SK-N-SH (cell line): ENCODE measurements at regions not wholly inside any gene's neighbourhood (a gene's known extent, or its start where the extent isn't known, plus 50 kb on each side); places are given as distances from the start of the nearest gene placed in this dataset.

ENCODE experiments used
- CTCF ChIA-PET: fragments of 300-600, 350-600 bp; formaldehyde crosslinking; extraction: SDS; loops from one replicate; lab custom pipeline; 2021; lab: Yijun Ruan, JAX
- POLR2A ChIA-PET: fragments of 350-600 bp; sonication (Branson Sonifier 250); formaldehyde crosslinking; extraction: SDS; loops from one replicate; lab custom pipeline; 2020; ENCODE audit warnings: antibody characterized with exemption, inconsistent platforms; lab: Yijun Ruan, JAX
- DNase-seq: peaks from one replicate; pipeline ENCODE4 v3.0.0; 2012
- H2AFZ ChIP-seq: fragments of 200-600 bp; sonication (generic); 2 replicates; pipeline ENCODE4 v1.8.1; 2016; ENCODE audit warnings: antibody characterized with exemption, mild to moderate bottlenecking, low read depth
- H3F3A ChIP-seq: fragments of 200-600 bp; sonication (generic); replicated peaks from 2 replicates; pipeline ENCODE3; 2016; ENCODE audit warnings: antibody characterized with exemption, mild to moderate bottlenecking; ENCODE audit not compliant: insufficient read depth
- H3K27ac ChIP-seq, 2 experiments: fragments of 200-500 bp in 1 of 2; fragments of 200-600 bp in 1 of 2; sonication (Bioruptor generic) in 1 of 2; sonication (generic), shearing (Covaris generic) in 1 of 2; 2 replicates each; pipeline versions ENCODE4 v1.5.1 to v1.6.1; 2014 to 2016; ENCODE audit warnings: low read depth in 2 of 2, inconsistent platforms in 1 of 2, low read length in 1 of 2, mild to moderate bottlenecking in 1 of 2, mixed read lengths in 1 of 2
- H3K27me3 ChIP-seq: fragments of 200-600 bp; sonication (generic), shearing (Covaris generic); 2 replicates; pipeline ENCODE4 v1.6.1; 2016; ENCODE audit warnings: mixed run types; ENCODE audit not compliant: insufficient read depth
- H3K36me3 ChIP-seq, 2 experiments: fragments of 200-500 bp in 1 of 2; fragments of 200-600 bp in 1 of 2; sonication (Bioruptor generic) in 1 of 2; sonication (generic) in 1 of 2; replicated peaks in 1 of 2; 2 replicates each; pipeline versions ENCODE3 to v1.5.1; 2014 to 2016; ENCODE audit warnings: low read length in 1 of 2, mild to moderate bottlenecking in 1 of 2; ENCODE audit not compliant: insufficient read depth in 2 of 2, control insufficient read depth in 1 of 2
- H3K4me1 ChIP-seq, 2 experiments: fragments of 200-500 bp in 1 of 2; fragments of 200-600 bp in 1 of 2; sonication (Bioruptor generic) in 1 of 2; sonication (generic), shearing (Covaris generic) in 1 of 2; 2 replicates each; pipeline versions ENCODE4 v1.5.1 to v1.6.1; 2014 to 2016; ENCODE audit warnings: low read depth in 1 of 2, low read length in 1 of 2, mixed run types in 1 of 2; ENCODE audit not compliant: insufficient read depth in 2 of 2, control insufficient read depth in 1 of 2
- H3K4me2 ChIP-seq: fragments of 200-600 bp; sonication (generic), shearing (Covaris generic); 2 replicates; pipeline ENCODE4 v1.6.1; 2017; ENCODE audit warnings: mixed run types
- H3K4me3 ChIP-seq, 2 experiments: fragments of 200-500 bp in 1 of 2; fragments of 200-600 bp in 1 of 2; sonication (Bioruptor generic) in 1 of 2; sonication (generic), shearing (Covaris generic) in 1 of 2; 2 replicates each; pipeline versions ENCODE4 v1.5.1 to v1.8.1; 2014 to 2016; ENCODE audit warnings: low read depth in 2 of 2, inconsistent platforms in 1 of 2, low read length in 1 of 2, mild to moderate bottlenecking in 1 of 2, mixed read lengths in 1 of 2, moderate library complexity in 1 of 2
- H3K79me2 ChIP-seq: fragments of 200-600 bp; sonication (generic); 2 replicates; pipeline ENCODE4 v1.8.1; 2017; ENCODE audit warnings: mild to moderate bottlenecking; ENCODE audit not compliant: insufficient read depth
- H3K9ac ChIP-seq: fragments of 200-600 bp; sonication (generic); 2 replicates; pipeline ENCODE4 v1.6.1; 2017; ENCODE audit warnings: mixed run types
- H3K9me2 ChIP-seq: fragments of 200-600 bp; sonication (generic); 2 replicates; pipeline ENCODE4 v1.6.1; 2017; ENCODE audit warnings: mixed run types
- H3K9me3 ChIP-seq: fragments of 200-600 bp; sonication (generic); 2 replicates; pipeline ENCODE4 v1.6.1; 2017; ENCODE audit warnings: mixed run types, mild to moderate bottlenecking, moderate library complexity
- H4K20me1 ChIP-seq: fragments of 200-600 bp; sonication (generic); 2 replicates; pipeline ENCODE4 v1.6.1; 2017; ENCODE audit warnings: mild to moderate bottlenecking, mixed run types; ENCODE audit not compliant: insufficient read depth
- EP300 ChIP-seq, 2 experiments: IDR thresholded peaks; 2 replicates each; pipeline versions ENCODE4 v1.4.0 to v1.6.1; 2012; ENCODE audit warnings: borderline replicate concordance in 1 of 2, low read depth in 1 of 2, low read length in 1 of 2
- GABPA ChIP-seq: IDR thresholded peaks from 2 replicates; pipeline ENCODE4 v1.4.0; 2012; ENCODE audit warnings: low read depth, mild to moderate bottlenecking
- MXI1 ChIP-seq: IDR thresholded peaks from 2 replicates; pipeline ENCODE4 v1.6.1; 2012; ENCODE audit warnings: mild to moderate bottlenecking, low read depth, low read length, improper control_type of control experiment
- PBX3 ChIP-seq: IDR thresholded peaks from 2 replicates; pipeline ENCODE4; 2012
- RAD21 ChIP-seq: IDR thresholded peaks from 2 replicates; pipeline ENCODE4 v1.6.1; 2012; ENCODE audit warnings: mild to moderate bottlenecking, low read length
- SMC3 ChIP-seq: IDR thresholded peaks from 2 replicates; pipeline ENCODE4 v1.6.1; 2012; ENCODE audit warnings: low read depth, low read length, improper control_type of control experiment
- WGBS: methylation state at CpG from one replicate; pipeline ENCODE4 v1.1.6; 2017; ENCODE audit warnings: low lambda C conversion rate; 5-methylcytosine and 5-hydroxymethylcytosine counted together
- TF ChIP-seq, protein P1 (sequence below): fragments of 200-600 bp; sonication (generic); IDR thresholded peaks from 2 replicates; pipeline ENCODE4 v1.6.1; 2017; ENCODE audit warnings: antibody characterized with exemption, mild to moderate bottlenecking, moderate library complexity
- TF ChIP-seq, protein P2 (sequence below): IDR thresholded peaks from 2 replicates; pipeline ENCODE4 v1.4.0; 2012; ENCODE audit warnings: low read depth

DNA sequence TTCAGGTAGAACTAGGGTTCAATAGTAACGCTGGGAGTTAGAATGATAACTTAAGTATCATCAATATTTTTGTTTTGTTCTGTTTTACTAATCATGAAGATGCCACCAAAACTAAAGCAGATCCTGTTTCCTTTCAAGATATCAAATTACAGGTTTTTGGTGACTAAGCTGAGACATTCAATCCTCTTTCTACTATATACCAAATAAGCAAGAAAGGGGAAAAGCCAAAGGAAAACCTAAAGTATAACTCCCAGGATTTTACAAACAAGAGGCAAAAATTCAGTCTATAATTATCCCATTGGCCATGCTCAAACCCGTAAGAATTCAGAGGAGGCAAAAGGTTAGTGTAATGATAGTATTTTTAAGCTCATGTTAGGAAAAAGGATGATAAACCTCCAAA is 175.2 kb upstream of the CCDC150 start:
- Histone ChIP-seq H3K9me3 (no peaks in the 10 kb centered on the region), H2AFZ (no peak overlapping the region), H3K27me3 (no peaks in the 10 kb centered on the region), H4K20me1 (no peaks in the 10 kb centered on the region), H3F3A (no peaks in the 10 kb centered on the region), H3K9me2 (no peaks in the 10 kb centered on the region), H3K27ac (no peak overlapping the region), H3K9ac (no peak overlapping the region), H3K4me2 (no peak overlapping the region), H3K79me2 (no peaks in the 10 kb centered on the region), H3K4me3 (no peak overlapping the region), H3K36me3 (no peaks in the 10 kb centered on the region), H3K4me1 (no peaks in the 10 kb centered on the region)
- no peak for DNase-seq
- ChIA-PET POLR2A (no interaction called here), CTCF (interaction anchor here (2.4 kb wide), 1 partner anchor 11 kb away, joined by 15 read pairs; no protein-coding TSS in a partner anchor)
- TF ChIP-seq PBX3 (no peak), MXI1 (no peak), GABPA (no peak)
- TF ChIP-seq, protein P1, sequence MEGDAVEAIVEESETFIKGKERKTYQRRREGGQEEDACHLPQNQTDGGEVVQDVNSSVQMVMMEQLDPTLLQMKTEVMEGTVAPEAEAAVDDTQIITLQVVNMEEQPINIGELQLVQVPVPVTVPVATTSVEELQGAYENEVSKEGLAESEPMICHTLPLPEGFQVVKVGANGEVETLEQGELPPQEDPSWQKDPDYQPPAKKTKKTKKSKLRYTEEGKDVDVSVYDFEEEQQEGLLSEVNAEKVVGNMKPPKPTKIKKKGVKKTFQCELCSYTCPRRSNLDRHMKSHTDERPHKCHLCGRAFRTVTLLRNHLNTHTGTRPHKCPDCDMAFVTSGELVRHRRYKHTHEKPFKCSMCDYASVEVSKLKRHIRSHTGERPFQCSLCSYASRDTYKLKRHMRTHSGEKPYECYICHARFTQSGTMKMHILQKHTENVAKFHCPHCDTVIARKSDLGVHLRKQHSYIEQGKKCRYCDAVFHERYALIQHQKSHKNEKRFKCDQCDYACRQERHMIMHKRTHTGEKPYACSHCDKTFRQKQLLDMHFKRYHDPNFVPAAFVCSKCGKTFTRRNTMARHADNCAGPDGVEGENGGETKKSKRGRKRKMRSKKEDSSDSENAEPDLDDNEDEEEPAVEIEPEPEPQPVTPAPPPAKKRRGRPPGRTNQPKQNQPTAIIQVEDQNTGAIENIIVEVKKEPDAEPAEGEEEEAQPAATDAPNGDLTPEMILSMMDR = no peak
- WGBS = 71% methylated on average over 2 of the region's 2 CpGs

GRCh38 chr2:196466581-196466980 is 172.9 kb upstream of the CCDC150 start:
- Histone ChIP-seq H3K36me3 (no peaks in the 10 kb centered on the region), H3K4me3 (no peak overlapping the region), H3K4me2 (no peak overlapping the region), H4K20me1 (no peaks in the 10 kb centered on the region), H3K27me3 (no peaks in the 10 kb centered on the region), H3K9me2 (no peaks in the 10 kb centered on the region), H3F3A (no peaks in the 10 kb centered on the region), H3K9ac (no peak overlapping the region), H3K27ac (no peak overlapping the region), H3K9me3 (no peaks in the 10 kb centered on the region), H3K79me2 (no peaks in the 10 kb centered on the region), H3K4me1 (no peaks in the 10 kb centered on the region), H2AFZ (no peak overlapping the region)
- POLR2A ChIA-PET = no interaction called here
- CTCF ChIA-PET = interaction anchor here (0.6 to 0.9 kb wide), 2 partner anchors 34 to 388 kb away, joined by 3 read pairs; no protein-coding TSS in a partner anchor
- DNase-seq = no peak
- 44% methylated on average over 2 of the region's 2 CpGs for WGBS
- no peak for TF ChIP-seq EP300 (IDR thresholded peaks at IDR 0.05; ENCODE audit: borderline replicate concordance in 1 of 2, low read depth in 1 of 2, low read length in 1 of 2)
- TF ChIP-seq, protein P2, sequence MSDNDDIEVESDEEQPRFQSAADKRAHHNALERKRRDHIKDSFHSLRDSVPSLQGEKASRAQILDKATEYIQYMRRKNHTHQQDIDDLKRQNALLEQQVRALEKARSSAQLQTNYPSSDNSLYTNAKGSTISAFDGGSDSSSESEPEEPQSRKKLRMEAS = no peak

DNA sequence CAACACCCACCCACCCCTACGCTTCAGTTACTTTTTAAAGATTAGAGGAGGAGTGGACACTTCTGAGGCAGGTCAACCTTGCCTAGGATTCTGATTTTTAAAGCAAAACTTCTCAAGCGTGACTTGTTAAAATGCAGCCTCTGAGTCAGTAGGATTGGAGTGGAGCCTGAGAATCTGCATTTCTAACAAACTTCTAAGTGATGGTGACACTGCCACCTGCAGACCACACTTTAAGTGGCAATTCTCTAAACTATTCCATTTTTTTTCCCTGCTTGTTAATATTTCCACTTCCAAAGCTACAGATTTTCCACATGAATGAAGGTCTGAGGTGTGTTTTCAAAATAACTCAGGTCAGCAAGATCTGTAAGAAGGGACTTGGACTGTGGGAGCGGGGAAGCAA is 171.1 kb upstream of the CCDC150 start:
- CTCF ChIA-PET = interaction anchor here (1.0 kb wide), 1 partner anchor 401 kb away, joined by 4 read pairs; no protein-coding TSS in a partner anchor

More for the DNA sequence above, 171.1 kb upstream of the CCDC150 start:
- H3K9me3 ChIP-seq = no peaks in the 10 kb centered on the region
- H3K36me3 ChIP-seq = no peaks in the 10 kb centered on the region
- TF ChIP-seq RAD21 (peak; percentile 20; the same call in 1 of the 2 replicates), SMC3 (no peak)
- TF ChIP-seq, protein P1 = peak; percentile 32
- TF ChIP-seq, all 33 proteins: peak for 2
- Histone ChIP-seq H4K20me1 (no peaks in the 10 kb centered on the region), H2AFZ (no peak overlapping the region), H3K4me1 (no peaks in the 10 kb centered on the region), H3K27ac (no peak overlapping the region), H3K27me3 (no peaks in the 10 kb centered on the region), H3K4me2 (no peak overlapping the region), H3K9me2 (no peaks in the 10 kb centered on the region), H3F3A (no peaks in the 10 kb centered on the region), H3K79me2 (no peaks in the 10 kb centered on the region), H3K9ac (no peak overlapping the region), H3K4me3 (no peak overlapping the region)
- POLR2A ChIA-PET = no interaction called here
- no peak for DNase-seq
- WGBS = 94% methylated on average over 3 of the region's 3 CpGs
